KG1 (cell line): ENCODE measurements at regions not wholly inside any gene's neighbourhood (a gene's known extent, or its start where the extent isn't known, plus 50 kb on each side); places are given as distances from the start of the nearest gene placed in this dataset.
"Not testable (repeated sequence)": the region's sequence is repeated elsewhere in the genome, so short reads cannot be mapped to it uniquely, and the experiment has no call there.

Experiments
- DNase-seq: peaks from one replicate; lab custom pipeline; 2025; lab: John Stamatoyannopoulos, UW

DNA sequence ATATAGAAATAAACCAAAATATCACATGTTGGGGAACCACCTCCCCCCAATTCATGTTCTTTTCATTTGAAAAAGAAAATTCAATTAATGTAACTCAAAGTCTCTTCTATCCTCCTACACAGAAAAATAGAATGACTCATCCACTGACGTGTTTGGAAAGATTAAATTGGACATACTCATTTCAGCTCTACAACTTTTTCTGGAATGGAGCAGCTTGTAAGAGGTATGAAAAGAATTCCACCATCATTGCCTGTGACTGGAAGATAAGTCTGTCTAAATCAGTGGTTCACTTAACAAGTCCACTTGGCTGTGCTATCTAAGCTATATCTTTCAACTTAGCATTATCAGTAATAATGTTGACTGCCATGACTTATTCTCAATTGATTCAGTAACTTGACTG is 702.3 kb downstream of the BRINP3 start:
- DNase-seq: no peak

GRCh38 chr1:189779034-189779433 is 698.6 kb downstream of the BRINP3 start:
- no peak for DNase-seq

DNA sequence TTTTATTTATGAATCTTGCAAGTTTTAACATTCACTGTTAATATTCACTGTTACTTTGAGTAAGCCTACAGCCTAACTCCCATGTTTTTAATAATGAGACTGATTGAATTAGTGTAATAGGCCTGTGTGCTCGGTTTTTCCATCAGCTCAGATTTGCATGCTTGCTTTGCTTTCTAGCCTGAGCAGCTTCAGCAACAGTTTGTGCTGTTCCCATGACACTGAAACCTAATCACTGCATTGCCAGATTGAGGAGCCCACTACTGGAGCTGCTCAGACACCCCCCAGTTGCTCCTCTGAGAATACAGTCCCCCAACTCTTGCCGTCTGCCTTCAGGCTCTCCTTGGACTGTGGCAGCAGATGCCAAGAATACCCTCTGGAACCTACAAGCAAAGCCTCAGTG is 695.4 kb downstream of the BRINP3 start:
- no peak for DNase-seq

DNA sequence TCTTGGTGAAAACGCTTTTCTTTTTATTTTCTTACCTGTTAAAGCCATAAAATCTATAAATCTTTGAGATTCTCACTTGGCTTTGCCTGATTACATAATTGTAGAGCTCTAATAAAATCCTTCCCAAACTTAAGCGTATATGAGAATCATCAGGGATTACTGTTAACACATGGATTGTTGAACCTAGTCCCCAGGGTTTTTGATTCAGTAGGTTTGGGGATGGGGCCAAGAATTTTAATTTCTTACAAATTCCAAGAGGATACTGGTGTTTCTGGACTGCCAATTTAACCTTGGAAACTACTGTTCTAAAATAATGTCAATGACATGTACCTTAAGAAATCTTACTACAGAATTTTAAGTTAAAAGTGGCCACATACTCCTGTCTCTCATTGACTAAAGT is 694.2 kb downstream of the BRINP3 start:
- DNase-seq: no peak

- no peak for DNase-seq
Measured at GRCh38 chr1:189786761-189787160, 690.9 kb downstream of the BRINP3 start.

DNA sequence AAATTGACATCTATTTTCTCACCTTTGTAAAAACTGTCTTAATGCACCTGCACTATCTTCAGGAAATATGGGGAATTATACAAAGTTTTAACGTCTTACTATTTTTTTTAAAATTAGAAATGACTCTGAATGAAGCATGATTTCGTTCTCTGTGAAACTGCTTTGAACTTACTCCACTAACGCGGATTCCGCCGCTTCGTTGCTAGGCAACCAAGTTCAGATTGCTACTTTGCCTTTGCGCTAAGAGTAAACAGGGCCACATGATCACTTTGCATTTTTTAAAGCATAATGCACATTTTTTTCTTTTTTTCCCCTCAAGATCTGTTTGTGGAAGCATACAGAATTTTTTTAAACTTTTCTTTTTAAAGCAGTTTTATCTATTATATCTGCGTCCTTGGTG is 690.5 kb downstream of the BRINP3 start:
- no peak for DNase-seq

DNA sequence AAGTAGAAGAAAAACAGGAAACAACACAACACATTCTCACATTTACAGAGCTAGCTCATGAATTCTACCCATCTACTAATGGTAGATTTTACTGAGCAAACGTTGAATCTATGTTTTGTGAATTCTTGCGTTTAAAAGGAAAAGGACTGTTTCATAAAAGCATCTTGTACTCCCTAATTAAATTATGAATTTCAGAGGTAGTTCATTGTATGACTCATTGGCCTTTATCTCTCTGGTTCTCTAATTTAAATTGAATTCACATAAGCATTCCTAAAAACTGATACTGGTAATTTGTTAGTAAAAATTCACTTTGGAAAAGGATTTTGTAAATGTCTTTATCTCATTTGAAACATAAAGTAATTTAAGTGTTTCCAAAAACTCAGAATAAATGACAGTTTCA is 687.3 kb downstream of the BRINP3 start:
- no peak for DNase-seq

- DNase-seq: no peak
Measured at GRCh38 chr1:189803364-189803763, 674.3 kb downstream of the BRINP3 start.

GRCh38 chr1:189804352-189804751 is 673.3 kb downstream of the BRINP3 start:
- no peak for DNase-seq

DNA sequence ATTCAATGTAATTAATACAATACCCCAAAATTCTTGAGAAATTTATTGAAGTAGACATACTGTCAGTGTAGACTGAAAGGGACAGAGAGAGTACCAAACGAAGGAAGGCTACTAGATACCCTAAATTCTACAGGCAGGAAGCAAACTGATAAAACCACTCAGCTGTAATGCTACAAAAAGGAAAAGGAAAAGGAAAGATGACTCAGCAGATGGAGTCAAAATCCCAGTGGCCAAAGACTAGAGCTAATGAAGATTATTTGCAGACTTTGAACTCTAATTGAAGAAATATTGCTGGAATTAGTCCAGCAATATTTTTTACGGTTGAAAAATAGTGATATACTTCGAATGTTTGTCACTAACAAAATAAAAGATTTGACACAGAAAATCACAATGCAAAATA is 671.9 kb downstream of the BRINP3 start:
- DNase-seq: no peak

- not testable (repeated sequence) for DNase-seq
Measured at GRCh38 chr1:189810639-189811038, 667.0 kb downstream of the BRINP3 start.

DNA sequence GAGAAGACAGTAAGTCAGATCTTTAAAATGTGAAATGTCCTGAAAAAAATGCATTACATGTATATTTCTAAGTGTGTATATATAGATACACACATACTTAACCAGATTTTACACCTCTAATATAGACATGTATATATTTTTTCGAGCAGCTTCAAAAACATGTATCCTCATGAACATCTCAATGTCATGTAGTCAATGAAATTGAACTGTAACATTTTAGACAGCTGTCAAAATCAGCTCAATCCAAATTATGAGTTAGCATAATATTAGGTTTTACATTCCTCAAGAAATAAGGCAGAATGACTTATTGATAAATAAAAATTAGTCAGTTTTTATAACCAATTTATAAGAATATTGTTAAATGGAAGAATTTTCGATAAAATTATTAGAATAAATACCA is 665.7 kb downstream of the BRINP3 start:
- no peak for DNase-seq

- no peak for DNase-seq
Measured at GRCh38 chr1:189816558-189816957, 661.1 kb downstream of the BRINP3 start.

- DNase-seq: no peak
Measured at GRCh38 chr1:189819751-189820150, 657.9 kb downstream of the BRINP3 start.

DNA sequence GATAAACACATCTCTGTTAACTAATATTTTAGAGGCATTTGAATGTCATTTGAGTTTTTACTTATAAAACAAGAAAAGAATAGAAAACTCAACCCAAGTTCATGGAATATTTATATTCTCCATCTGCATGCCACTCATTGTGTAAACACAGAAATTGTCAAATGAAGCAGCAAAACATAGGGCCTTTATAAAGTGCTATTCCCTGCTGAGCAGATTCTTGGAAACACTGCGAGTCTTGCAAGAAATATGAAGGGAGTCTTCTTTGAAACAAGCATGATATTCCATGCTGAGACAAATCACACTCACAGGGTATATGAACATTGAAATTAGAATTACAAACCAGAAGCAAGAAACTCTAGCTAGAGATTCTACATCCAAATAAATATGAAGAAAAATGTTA is 655.8 kb downstream of the BRINP3 start:
- DNase-seq: no peak

DNA sequence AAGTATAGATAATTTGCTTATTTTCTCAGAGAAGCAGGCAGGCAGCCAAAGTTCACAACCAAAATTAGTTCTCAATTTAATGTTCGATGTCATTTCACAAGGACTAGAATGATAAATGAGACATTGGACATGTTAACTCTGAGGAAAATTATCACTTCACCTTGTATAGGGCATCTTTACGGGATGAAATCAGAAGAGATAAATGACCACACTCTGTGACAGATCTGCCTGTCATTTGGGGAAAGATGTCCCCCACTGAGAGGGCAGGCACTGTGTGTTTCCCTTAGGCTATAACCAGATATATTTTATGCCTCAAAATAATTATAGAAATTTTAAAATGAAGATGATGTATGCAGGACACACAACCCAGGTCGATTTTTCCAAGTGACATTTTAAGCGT is 642.9 kb downstream of the BRINP3 start:
- no peak for DNase-seq

GRCh38 chr1:189847613-189848012 is 630.1 kb downstream of the BRINP3 start:
- no peak for DNase-seq

DNA sequence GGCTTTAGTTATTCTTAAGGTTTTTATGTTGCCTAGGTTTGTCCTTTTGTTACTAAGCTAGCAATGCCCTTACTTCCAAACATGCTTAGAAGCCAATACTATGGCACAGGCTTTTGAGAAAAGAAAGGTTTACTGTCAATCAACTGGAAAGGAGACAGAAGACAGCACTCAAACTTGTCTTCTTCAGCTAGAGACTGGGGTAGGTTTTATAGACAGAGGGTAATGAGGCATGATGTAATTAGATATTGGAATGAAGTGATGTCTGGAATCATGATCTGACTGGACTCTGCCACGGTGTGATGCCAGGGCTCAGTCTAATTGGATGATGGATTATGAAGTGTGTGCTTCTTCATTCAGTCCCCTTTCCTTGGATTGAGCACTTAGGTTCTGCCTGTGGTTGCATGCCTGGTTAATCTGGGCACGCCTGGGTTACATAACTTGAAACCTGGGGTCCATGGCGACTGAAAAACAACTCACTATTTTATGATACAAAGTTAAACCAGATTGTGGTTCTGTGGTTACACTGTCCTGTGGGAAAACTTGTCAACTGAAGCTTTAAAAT is 625.8 kb downstream of the BRINP3 start:
- DNase-seq: no peak

GRCh38 chr1:189859385-189859977 is 618.2 kb downstream of the BRINP3 start:
- peak; percentile 8 for DNase-seq

DNA sequence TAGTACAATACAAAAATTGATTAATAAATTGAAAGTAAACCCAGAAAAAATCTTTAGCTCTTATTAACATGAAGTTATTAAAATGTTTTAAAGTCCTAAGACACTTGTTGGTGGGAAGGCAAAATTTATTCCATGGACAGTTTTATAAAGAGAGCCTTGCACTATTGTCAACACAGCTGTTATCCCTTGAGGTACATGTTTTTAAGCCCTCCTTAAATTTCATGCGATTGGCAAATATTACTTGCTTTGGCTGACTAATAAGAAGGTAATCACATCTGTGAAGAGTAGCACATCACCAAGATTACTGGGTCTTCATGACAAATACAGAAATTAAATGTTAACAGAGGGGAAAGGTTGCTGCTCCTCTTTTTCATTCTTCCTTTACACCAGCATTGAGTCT is 611.1 kb downstream of the BRINP3 start:
- no peak for DNase-seq

DNA sequence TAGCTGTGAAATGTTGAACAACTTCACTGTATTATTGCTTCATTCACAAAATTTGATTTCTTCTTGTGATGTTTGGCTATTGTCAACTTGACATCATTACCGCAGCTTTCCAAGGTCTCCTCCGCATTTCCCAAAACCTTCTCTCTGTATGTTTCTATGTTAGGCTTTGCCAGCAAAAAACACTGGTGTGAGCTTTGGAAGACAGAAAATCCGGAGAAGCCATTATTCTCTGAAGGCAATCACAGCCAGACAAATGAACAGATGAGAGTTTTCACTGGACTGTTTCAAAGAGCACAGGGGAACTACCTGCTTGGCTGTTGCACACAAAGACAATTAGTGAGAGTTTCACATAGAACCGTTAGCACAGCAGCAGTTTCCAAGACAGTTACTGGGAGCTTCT is 609.6 kb downstream of the BRINP3 start:
- DNase-seq: no peak

DNA sequence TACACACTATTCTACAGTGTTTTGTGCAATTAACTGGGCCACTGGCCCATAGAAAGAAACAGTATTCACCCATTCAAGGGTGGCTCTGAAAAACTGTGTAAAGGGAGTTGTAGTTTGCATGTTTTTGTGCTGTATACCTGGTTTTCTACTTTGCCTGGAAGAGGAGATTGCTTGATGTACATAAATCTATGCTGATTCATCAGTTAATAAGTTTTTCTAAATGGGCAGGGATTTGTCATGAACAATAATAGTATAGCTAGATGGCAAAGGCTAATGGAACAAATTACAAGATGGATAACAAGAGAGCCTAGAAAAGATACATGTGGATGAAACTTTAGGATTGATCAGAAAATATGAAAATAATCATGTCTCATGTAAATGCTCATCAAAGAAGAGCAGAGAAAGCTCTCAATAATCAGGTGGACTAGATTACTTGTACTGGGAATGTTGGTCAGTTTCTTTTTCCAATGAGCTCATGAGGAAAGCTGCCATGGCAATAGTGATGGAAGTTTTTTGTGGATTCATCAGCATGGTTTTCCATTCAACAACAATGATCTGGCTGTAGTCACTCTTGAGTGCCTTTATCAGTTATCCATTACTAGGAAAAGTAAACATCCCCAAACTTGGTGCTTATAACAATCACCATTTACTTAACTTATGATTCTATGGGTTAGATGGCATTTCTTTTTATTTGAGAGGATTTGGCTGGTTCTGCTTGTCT is 602.8 kb downstream of the BRINP3 start:
- DNase-seq: no peak

GRCh38 chr1:189880135-189880534 is 597.5 kb downstream of the BRINP3 start:
- no peak for DNase-seq
